Neuronal stem cell (in vitro differentiated cells): ENCODE measurements at regions not wholly inside any gene's neighbourhood (a gene's known extent, or its start where the extent isn't known, plus 50 kb on each side); places are given as distances from the start of the nearest gene placed in this dataset.
"Not testable (repeated sequence)": the region's sequence is repeated elsewhere in the genome, so short reads cannot be mapped to it uniquely, and the experiment has no call there.

ENCODE experiments used
- DNase-seq: peaks from one replicate; pipeline ENCODE4 v3.0.0-alpha.2; 2013; ENCODE audit warnings: low spot score
- H2AFZ ChIP-seq: one replicate; pipeline ENCODE4 v1.6.1; 2013; ENCODE audit warnings: mild to moderate bottlenecking, low read length, inconsistent platforms
- H2AK5ac ChIP-seq: 2 replicates; pipeline ENCODE4 v1.6.1; 2013; ENCODE audit warnings: low read depth, mild to moderate bottlenecking, inconsistent platforms, low read length, moderate library complexity, mixed read lengths
- H2BK120ac ChIP-seq: 2 replicates; pipeline ENCODE4 v1.6.1; 2013; ENCODE audit warnings: low read depth, mild to moderate bottlenecking, inconsistent platforms, low read length, moderate library complexity, mixed read lengths
- H2BK12ac ChIP-seq: one replicate; pipeline ENCODE4 v1.6.1; 2013; ENCODE audit warnings: low read length, inconsistent platforms
- H2BK15ac ChIP-seq: 2 replicates; pipeline ENCODE4 v1.6.1; 2013; ENCODE audit warnings: mild to moderate bottlenecking, low read length, inconsistent platforms, mixed read lengths
- H2BK5ac ChIP-seq: one replicate; pipeline ENCODE4 v1.6.1; 2013; ENCODE audit warnings: inconsistent platforms, mild to moderate bottlenecking, low read length, moderate library complexity
- H3K14ac ChIP-seq: one replicate; pipeline ENCODE4 v1.6.1; 2013; ENCODE audit warnings: low read length, inconsistent platforms
- H3K18ac ChIP-seq: 2 replicates; pipeline ENCODE4 v1.6.1; 2013; ENCODE audit warnings: low read length, inconsistent platforms
- H3K23ac ChIP-seq: 2 replicates; pipeline ENCODE4 v1.6.1; 2013; ENCODE audit warnings: low read depth, mild to moderate bottlenecking, mixed read lengths, low read length, inconsistent platforms; ENCODE audit not compliant: poor library complexity
- H3K27ac ChIP-seq: replicated peaks from 3 replicates; pipeline ENCODE4 v1.5.1; 2013; ENCODE audit warnings: low read length, inconsistent platforms
- H3K27me3 ChIP-seq, 3 experiments: 2 replicates each; pipeline ENCODE4 v1.6.1; 2013; ENCODE audit warnings: low read length in 3 of 3, mild to moderate bottlenecking in 2 of 3, inconsistent platforms in 1 of 3, low read depth in 1 of 3, mixed read lengths in 1 of 3, moderate library complexity in 1 of 3; ENCODE audit not compliant: control insufficient read depth in 3 of 3, insufficient read depth in 3 of 3
- H3K36me3 ChIP-seq, 2 donors: replicated peaks in 1 of 2; 2 replicates each; pipeline ENCODE4 v1.6.1; 2013; ENCODE audit warnings: low read length in 2 of 2; ENCODE audit not compliant: control insufficient read depth in 2 of 2, insufficient read depth in 2 of 2
- H3K4ac ChIP-seq: 2 replicates; pipeline ENCODE4 v1.6.1; 2013; ENCODE audit warnings: inconsistent platforms, mild to moderate bottlenecking, low read length, moderate library complexity
- H3K4me1 ChIP-seq, 2 donors: 1 replicate in 1 of 2; 2 replicates in 1 of 2; pipeline ENCODE4 v1.6.1; 2013; ENCODE audit warnings: low read length in 2 of 2, low read depth in 1 of 2; ENCODE audit not compliant: control insufficient read depth in 2 of 2, insufficient read depth in 1 of 2
- H3K4me2 ChIP-seq: one replicate; pipeline ENCODE4 v1.6.1; 2013; ENCODE audit warnings: mild to moderate bottlenecking, low read length, inconsistent platforms; ENCODE audit not compliant: insufficient read depth, poor library complexity, severe bottlenecking
- H3K4me3 ChIP-seq, 2 donors: 2 replicates each; pipeline ENCODE4 v1.5.1; 2013; ENCODE audit warnings: low read length in 2 of 2, mild to moderate bottlenecking in 2 of 2, inconsistent platforms in 1 of 2, moderate library complexity in 1 of 2
- H3K79me1 ChIP-seq: one replicate; pipeline ENCODE4 v1.6.1; 2013; ENCODE audit warnings: low read depth, mild to moderate bottlenecking, inconsistent platforms, low read length, moderate library complexity
- H3K9ac ChIP-seq: one replicate; pipeline ENCODE4 v1.6.1; 2013; ENCODE audit warnings: mild to moderate bottlenecking, low read depth, low read length, inconsistent platforms; ENCODE audit not compliant: poor library complexity
- H3K9me3 ChIP-seq, 2 donors: replicated peaks in 1 of 2; 2 replicates each; pipeline versions ENCODE3 to v1.6.1; 2013; ENCODE audit warnings: low read length in 2 of 2, mild to moderate bottlenecking in 2 of 2, inconsistent platforms in 1 of 2, low read depth in 1 of 2, mixed read lengths in 1 of 2, moderate library complexity in 1 of 2; ENCODE audit not compliant: control insufficient read depth in 2 of 2, insufficient read depth in 1 of 2
- H4K8ac ChIP-seq: one replicate; pipeline ENCODE4 v1.6.1; 2013; ENCODE audit warnings: low read depth, mild to moderate bottlenecking, inconsistent platforms, low read length, moderate library complexity
- H4K91ac ChIP-seq: one replicate; pipeline ENCODE4 v1.6.1; 2013; ENCODE audit warnings: low read length, low read depth, mild to moderate bottlenecking, inconsistent platforms; ENCODE audit not compliant: poor library complexity
- WGBS, 2 donors: extraction: QIAGEN DNeasy Blood & Tissue Kit; methylation state at CpG; one replicate each; pipeline ENCODE4 v1.1.7; 2013; ENCODE audit warnings: missing lambda C conversion rate in 2 of 2, mixed read lengths in 1 of 2; ENCODE audit not compliant: insufficient read length in 2 of 2, insufficient replicate concordance in 1 of 2; ENCODE audit errors: extremely low coverage in 2 of 2; 5-methylcytosine and 5-hydroxymethylcytosine counted together

GRCh38 chr16:29237495-29237894, 169.0 kb downstream of the NPIPB11 start:
- no CpG with 5 or more reads among the region's 15 CpGs for WGBS, 2 donors
- H3K4me3 ChIP-seq, H3K9ac ChIP-seq, H3K14ac ChIP-seq, H3K27me3 ChIP-seq, H3K4ac ChIP-seq, H2AK5ac ChIP-seq, H2BK5ac ChIP-seq, H3K23ac ChIP-seq, H4K8ac ChIP-seq, DNase-seq, H2BK12ac ChIP-seq, H3K4me2 ChIP-seq, H3K36me3 ChIP-seq, H3K18ac ChIP-seq, H4K91ac ChIP-seq, H3K27ac ChIP-seq, H3K79me1 ChIP-seq, H2BK15ac ChIP-seq, H2BK120ac ChIP-seq, H3K9me3 ChIP-seq, H3K4me1 ChIP-seq, H2AFZ ChIP-seq: not testable (repeated sequence)

- H3K4ac ChIP-seq, H3K18ac ChIP-seq, H3K27me3 ChIP-seq, H3K4me1 ChIP-seq, H3K27ac ChIP-seq, H3K36me3 ChIP-seq, H3K4me3 ChIP-seq, H2BK12ac ChIP-seq, H2BK5ac ChIP-seq, H3K14ac ChIP-seq, H3K4me2 ChIP-seq, H2BK15ac ChIP-seq, H4K8ac ChIP-seq, DNase-seq, H3K23ac ChIP-seq, H3K9ac ChIP-seq, H3K79me1 ChIP-seq, H4K91ac ChIP-seq, H2AFZ ChIP-seq, H2BK120ac ChIP-seq, H2AK5ac ChIP-seq, H3K9me3 ChIP-seq: not testable (repeated sequence)
- no CpG with 5 or more reads among the region's 30 CpGs for WGBS, 2 donors
Observed at GRCh38 chr16:29237023-29237422, 169.5 kb downstream of the NPIPB11 start.

DNA sequence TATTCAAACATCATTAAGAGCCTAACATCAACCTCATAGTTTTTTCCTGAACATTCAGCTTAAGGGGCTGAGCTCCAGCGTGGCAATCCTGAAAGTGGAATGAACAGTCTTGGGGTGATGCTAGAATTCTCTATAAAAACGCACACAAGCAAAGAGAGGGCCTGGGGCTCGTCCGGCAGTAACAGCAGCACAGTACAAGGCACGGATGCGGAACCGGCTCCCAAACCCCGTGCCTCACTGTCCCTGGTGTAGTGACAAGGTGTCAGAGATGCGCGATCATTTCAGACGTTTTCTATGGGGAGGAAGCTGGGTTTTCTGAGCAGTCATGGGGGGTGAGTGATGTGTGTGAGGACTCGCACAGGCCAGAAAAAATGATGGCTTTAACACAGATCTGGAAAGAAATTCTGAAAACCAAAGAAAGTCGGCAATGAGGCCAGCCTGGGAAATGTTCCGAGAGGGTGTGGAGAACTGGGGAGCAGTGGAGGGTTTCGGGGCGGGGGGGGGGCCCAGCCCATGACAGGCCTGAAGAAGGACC, 170.6 kb downstream of the NPIPB11 start:
- no CpG with 5 or more reads among the region's 16 CpGs for WGBS, 2 donors
- DNase-seq, H2BK15ac ChIP-seq, H3K4me3 ChIP-seq, H3K36me3 ChIP-seq, H3K4ac ChIP-seq, H2BK5ac ChIP-seq, H2AK5ac ChIP-seq, H3K14ac ChIP-seq, H3K23ac ChIP-seq, H4K91ac ChIP-seq, H3K9me3 ChIP-seq, H2BK12ac ChIP-seq, H3K27ac ChIP-seq, H3K18ac ChIP-seq, H4K8ac ChIP-seq, H3K79me1 ChIP-seq, H3K9ac ChIP-seq, H2BK120ac ChIP-seq, H2AFZ ChIP-seq, H3K4me2 ChIP-seq, H3K27me3 ChIP-seq, H3K4me1 ChIP-seq: not testable (repeated sequence)

DNA sequence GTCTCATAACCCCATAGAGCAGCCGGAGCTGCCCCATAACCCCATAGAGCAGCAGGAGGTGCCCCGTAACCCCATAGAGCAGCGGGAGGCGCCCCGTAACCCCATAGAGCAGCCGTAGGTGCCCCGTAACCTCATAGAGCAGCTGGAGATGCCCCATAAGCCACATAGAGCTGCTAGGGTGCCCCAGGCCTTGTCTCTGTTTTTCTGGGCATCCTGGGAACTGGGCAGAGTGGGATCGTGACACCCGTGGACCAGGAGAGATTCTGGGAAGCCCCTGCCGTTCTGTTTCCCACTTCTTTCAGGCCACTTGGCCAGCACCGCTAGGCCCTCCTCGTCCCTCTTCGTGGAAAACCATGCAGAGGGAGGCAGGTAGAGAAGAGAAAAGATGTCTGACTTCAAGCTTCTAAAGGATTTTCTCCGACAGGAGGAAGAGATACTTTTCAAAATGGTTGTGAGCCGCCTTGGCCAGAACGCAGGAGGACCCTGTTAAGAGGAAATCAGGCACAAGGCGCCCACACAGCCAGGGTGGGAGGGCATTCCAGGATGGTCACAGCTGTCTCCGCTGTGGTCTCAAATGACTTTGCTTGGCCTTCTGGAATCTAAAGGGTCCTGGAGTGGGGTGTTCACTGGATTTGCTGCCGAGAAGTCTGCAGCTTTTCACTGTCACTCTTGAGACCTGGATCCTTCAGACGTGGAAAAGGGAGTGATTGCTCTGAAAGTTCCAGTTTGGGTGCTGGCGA, 171.8 kb downstream of the NPIPB11 start:
- not testable (repeated sequence) for H3K18ac ChIP-seq, H3K4me1 ChIP-seq, H2BK12ac ChIP-seq, H4K91ac ChIP-seq, H3K27ac ChIP-seq, H3K9ac ChIP-seq, H3K9me3 ChIP-seq, H4K8ac ChIP-seq, DNase-seq, H3K79me1 ChIP-seq, H2BK15ac ChIP-seq, H3K27me3 ChIP-seq, H3K4ac ChIP-seq, H2AK5ac ChIP-seq, H3K4me2 ChIP-seq, H3K4me3 ChIP-seq, H2AFZ ChIP-seq, H2BK120ac ChIP-seq, H2BK5ac ChIP-seq, H3K23ac ChIP-seq, H3K36me3 ChIP-seq, H3K14ac ChIP-seq
- WGBS, 2 donors: no CpG with 5 or more reads among the region's 21 CpGs
